Small intestine (tissue), 7 donors: ENCODE measurements at regions not wholly inside any gene's neighbourhood (a gene's known extent, or its start where the extent isn't known, plus 50 kb on each side); places are given as distances from the start of the nearest gene placed in this dataset.

Experiments used
- DNase-seq, 2 donors: peaks; one replicate each; pipeline versions ENCODE4 v3.0.0 to v3.0.0-alpha.2; 2013
- FAIRE-seq: peaks from 2 replicates; lab custom pipeline; 2012; peaks lifted over from hg19 to GRCh38; lab: Jason Lieb, UNC
- H3K27ac ChIP-seq, 3 donors: one replicate each; pipeline ENCODE4 v1.5.1; 2013; ENCODE audit warnings: low read length in 2 of 3, mild to moderate bottlenecking in 2 of 3, control low read depth in 1 of 3, inconsistent platforms in 1 of 3, low read depth in 1 of 3, moderate library complexity in 1 of 3
- H3K27me3 ChIP-seq, 3 donors: one replicate each; pipeline ENCODE4 v1.6.1; 2013; ENCODE audit warnings: low read length in 3 of 3, inconsistent platforms in 1 of 3; ENCODE audit not compliant: control insufficient read depth in 3 of 3, insufficient read depth in 3 of 3
- H3K36me3 ChIP-seq, 3 donors: one replicate each; pipeline ENCODE4 v1.6.1; 2013; ENCODE audit warnings: low read length in 3 of 3, inconsistent platforms in 1 of 3, low read depth in 1 of 3, mild to moderate bottlenecking in 1 of 3, moderate library complexity in 1 of 3; ENCODE audit not compliant: control insufficient read depth in 3 of 3, insufficient read depth in 2 of 3
- H3K4me1 ChIP-seq, 3 donors: one replicate each; pipeline ENCODE4 v1.6.1; 2013; ENCODE audit warnings: low read length in 2 of 3, inconsistent platforms in 1 of 3, low read depth in 1 of 3, mild to moderate bottlenecking in 1 of 3, moderate library complexity in 1 of 3; ENCODE audit not compliant: control insufficient read depth in 3 of 3, insufficient read depth in 2 of 3
- H3K4me3 ChIP-seq, 3 donors: one replicate each; pipeline ENCODE4 v1.5.1; 2013; ENCODE audit warnings: low read length in 3 of 3, control low read depth in 1 of 3, inconsistent platforms in 1 of 3, low read depth in 1 of 3, mild to moderate bottlenecking in 1 of 3, moderate library complexity in 1 of 3
- H3K9me3 ChIP-seq, 2 donors: one replicate each; pipeline ENCODE4 v1.6.1; 2013; ENCODE audit warnings: low read depth in 1 of 2, low read length in 1 of 2; ENCODE audit not compliant: control insufficient read depth in 2 of 2, insufficient read depth in 1 of 2
- WGBS, 3 donors: extraction: QIAGEN DNeasy Blood & Tissue Kit; methylation state at CpG; one replicate each; pipeline ENCODE4 v1.1.7; 2013; 5-methylcytosine and 5-hydroxymethylcytosine counted together
- donor health status: healthy with polysubstance abuse.
- donor health status: control.
- donor health status: control.
- donor health status: Bipolar disorder and iron deficiency.
- donor health status: healthy.

DNA sequence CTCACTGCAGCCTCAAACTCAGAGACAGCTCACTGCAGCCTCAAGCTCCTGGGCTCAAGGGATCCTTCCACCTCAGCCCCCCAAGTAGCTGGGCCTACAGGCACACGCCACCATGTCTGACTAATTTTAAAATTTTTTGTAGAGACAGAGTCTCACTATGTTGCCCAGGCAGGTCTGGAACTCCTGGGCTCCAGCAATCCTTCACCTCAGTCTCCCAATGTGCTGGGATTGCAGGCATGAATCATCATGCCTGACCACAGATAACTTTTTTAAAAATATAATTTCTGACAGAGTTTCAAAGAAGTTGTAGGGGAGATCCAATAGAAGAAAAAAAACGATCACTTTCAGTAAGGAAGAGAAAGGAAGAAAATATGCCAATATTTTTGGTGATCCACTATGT is 189.7 kb upstream of the CDKN3 start:
- DNase-seq (no peak), FAIRE-seq (no peak)
- Histone ChIP-seq H3K4me1 (no peaks in the 10 kb centered on the region), H3K9me3 (peaks cover 0 to 2% of the 10 kb centered on the region in 2 donors), H3K4me3 (no peak overlapping the region), H3K27me3 (no peaks in the 10 kb centered on the region), H3K36me3 (no peaks in the 10 kb centered on the region), H3K27ac (no peak overlapping the region)
- WGBS, 3 donors, result 78 to 84% (median 84%) methylated on average over 2 of the region's 2 CpGs

DNA sequence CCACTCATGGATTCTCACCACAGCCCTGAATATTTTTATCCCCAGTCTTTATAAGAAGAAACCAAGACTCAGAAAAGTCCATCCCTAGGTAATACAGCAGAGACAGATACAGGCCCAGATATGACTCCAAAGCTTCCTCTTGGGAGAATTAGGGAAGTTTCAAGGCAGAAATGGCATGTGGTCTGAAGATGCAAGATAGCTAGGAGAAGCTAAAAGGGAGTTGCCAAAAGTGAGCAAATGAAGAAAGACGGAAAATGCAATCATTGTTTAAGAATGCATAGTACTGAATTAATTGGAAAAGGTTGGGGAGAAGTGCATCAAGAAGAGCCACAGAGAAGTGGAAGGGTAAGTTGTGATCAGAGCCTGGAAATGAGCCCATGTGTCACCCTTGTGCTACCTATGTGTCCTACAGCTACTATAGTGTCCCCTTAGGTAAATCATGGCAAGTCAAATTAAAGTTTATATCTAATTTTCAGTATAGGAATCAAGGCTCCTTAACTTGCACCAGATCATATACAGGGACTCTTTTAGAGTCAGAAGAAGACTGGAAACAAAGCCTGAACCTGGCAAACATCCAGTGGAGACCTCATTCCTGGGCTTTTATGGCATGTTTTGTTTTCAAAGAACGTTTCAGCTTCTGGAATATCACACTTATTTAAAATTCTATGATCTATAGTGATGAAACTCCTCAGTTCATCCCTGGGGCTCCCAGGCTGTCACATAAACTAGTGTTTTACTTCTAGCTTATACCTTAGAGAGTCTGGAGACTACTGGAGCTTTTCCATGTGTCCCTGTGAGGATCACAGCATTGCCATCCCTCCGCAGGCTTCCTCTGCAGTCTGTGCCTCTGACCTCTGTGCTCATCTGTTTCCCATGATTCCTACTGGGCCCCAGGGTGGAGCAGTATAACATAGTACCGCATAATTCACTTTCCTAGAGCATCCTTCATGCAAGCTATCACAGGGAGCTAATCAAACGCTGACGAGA is 189.0 kb upstream of the CDKN3 start:
- WGBS, 3 donors, result 70 to 75% (median 75%) methylated on average over 6 of the region's 6 CpGs
- no peak for FAIRE-seq
- H3K27me3 ChIP-seq, result no peaks in the 10 kb centered on the region
- H3K9me3 ChIP-seq, result peaks cover 0 to 2% of the 10 kb centered on the region in 2 donors
- no peak overlapping the region for H3K27ac ChIP-seq
- H3K36me3 ChIP-seq, result no peaks in the 10 kb centered on the region
- H3K4me3 ChIP-seq, result no peak overlapping the region
- no peaks in the 10 kb centered on the region for H3K4me1 ChIP-seq
- DNase-seq, result no peak

DNA sequence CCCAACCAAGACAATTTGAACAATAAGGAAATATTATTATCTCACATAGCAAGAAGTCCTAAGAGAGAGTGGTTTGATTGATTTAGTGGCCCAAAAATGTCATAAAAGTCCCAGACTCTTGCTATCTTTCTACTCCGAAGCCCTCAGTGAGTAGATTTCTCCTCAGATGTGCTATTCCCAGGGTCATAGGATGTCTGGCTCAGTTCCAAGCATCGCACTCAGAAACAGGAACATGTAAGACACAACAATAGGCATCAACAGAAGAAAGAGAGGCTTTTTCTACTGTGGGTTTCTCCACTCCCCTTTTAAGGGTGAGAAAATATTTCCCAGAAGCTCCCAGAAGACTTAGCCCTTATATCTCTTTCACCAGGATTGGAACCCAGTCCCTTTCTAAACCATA is 188.1 kb upstream of the CDKN3 start:
- 17 to 32% (median 25%) methylated on average over 2 of the region's 2 CpGs for WGBS, 3 donors
- DNase-seq, result no peak
- Histone ChIP-seq H3K4me1 (no peaks in the 10 kb centered on the region), H3K36me3 (no peaks in the 10 kb centered on the region), H3K27me3 (no peaks in the 10 kb centered on the region), H3K9me3 (peaks cover 0 to 2% of the 10 kb centered on the region in 2 donors), H3K4me3 (no peak overlapping the region), H3K27ac (no peak overlapping the region)
- no peak for FAIRE-seq

DNA sequence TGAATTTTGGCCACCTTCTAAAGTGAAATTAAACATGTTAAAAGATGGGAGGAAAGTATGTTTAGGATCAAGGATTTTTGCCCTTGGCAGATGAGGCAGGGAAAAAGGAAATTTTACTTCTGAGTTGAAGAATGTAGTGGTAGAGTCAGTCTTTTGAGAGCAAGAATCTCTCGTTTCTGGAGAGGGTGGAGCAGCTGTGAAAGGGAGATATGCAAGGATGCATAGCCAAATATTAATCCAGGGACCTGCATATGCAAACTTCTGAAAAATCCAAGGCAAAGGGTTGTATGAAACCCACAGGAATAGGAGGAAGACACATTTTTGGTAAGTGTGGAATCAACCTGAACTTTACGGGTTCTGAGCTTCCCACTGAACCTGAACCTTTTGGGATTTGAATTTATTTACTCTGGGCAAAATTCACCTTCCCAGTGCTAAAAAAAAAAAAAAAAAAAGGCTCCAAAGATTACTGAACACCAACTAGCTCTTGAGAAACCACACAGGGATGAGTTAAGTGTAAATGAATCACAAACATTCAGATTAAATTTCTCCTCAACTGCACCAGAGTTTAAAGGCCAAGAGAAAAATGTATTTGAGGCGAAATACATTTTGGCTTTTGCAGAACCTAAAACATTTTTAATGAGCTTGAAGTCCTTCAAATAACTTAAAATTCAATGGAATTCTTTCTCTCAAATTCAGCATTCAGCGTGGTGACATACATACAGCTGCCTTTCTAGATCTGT is 187.1 kb upstream of the CDKN3 start:
- DNase-seq (no peak), FAIRE-seq (no peak)
- no peaks in the 10 kb centered on the region for H3K4me1 ChIP-seq
- no peak overlapping the region for H3K27ac ChIP-seq
- WGBS, 3 donors, result 74 to 86% (median 80%) methylated on average over 4 of the region's 4 CpGs
- H3K27me3 ChIP-seq, result no peaks in the 10 kb centered on the region
- H3K4me3 ChIP-seq, result no peak overlapping the region
- peaks cover 0 to 2% of the 10 kb centered on the region in 2 donors for H3K9me3 ChIP-seq
- H3K36me3 ChIP-seq, result no peaks in the 10 kb centered on the region

DNA sequence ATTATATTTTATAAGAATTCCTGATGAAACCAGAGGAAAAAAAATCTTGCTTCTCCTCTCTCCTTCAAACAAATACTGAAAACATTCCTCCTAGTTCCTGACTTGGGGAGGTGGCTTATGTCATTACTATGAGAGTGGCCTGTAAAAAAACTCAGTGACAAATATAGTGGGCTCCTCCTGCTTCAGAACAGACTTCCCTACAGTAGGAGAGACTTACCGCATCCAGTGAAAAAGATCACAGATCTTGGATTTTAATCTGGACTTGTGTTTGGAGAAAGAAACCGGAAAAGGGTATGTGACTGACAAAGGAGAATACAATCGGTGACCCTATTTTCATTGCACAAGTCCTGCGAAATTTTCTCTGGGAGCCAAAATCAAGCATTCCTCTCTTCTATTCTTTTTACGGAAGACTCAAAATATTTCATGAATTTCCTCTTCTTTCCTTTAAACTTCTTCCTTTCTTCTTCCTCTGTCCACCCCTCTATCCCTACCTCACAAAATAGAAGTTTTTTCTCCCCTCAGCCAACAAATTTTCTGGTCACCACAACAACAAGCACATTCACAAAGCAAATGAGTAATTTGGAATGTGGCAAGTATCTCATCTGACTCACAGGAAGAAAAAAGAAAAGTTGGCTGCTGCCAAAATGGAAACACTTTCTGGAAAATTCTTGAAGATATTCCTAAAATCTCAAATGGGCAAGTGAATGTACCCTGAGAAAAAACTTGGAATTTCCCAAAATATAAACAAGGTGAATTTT is 185.1 kb upstream of the CDKN3 start:
- Histone ChIP-seq H3K36me3 (no peaks in the 10 kb centered on the region), H3K27me3 (no peaks in the 10 kb centered on the region), H3K9me3 (peaks cover 0 to 2% of the 10 kb centered on the region in 2 donors), H3K4me1 (no peaks in the 10 kb centered on the region), H3K4me3 (no peak overlapping the region), H3K27ac (no peak overlapping the region)
- DNase-seq, result no peak
- FAIRE-seq, result no peak
- WGBS, 3 donors, result 78 to 95% (median 90%) methylated on average over 5 of the region's 5 CpGs

DNA sequence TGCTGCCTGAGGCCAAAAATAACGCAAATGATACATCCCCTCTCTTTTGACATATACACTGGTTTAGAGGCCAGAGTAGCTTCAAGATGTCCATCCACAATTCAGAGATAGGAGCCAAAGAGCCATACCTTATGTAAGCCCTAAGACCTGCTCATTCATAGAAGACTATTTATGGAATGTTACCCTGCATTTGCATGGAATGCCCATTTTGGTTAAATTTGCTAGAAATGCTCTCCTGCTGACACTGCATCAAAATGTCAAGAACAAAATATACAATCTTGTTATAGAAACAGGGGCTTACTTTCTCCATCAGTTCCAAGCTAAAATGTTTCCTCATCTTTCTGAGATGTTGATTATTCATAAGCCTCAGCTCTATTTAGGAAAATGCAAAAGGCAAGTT is 183.3 kb upstream of the CDKN3 start:
- no peak for FAIRE-seq
- no peak overlapping the region for H3K4me3 ChIP-seq
- H3K27ac ChIP-seq, result no peak overlapping the region
- H3K36me3 ChIP-seq, result no peaks in the 10 kb centered on the region
- no peak for DNase-seq
- no peaks in the 10 kb centered on the region for H3K4me1 ChIP-seq
- H3K27me3 ChIP-seq, result no peaks in the 10 kb centered on the region
- H3K9me3 ChIP-seq, result no peaks in the 10 kb centered on the region
- 88 to 100% (median 94%) methylated on average over 1 of the region's 1 CpG for WGBS, 3 donors

DNA sequence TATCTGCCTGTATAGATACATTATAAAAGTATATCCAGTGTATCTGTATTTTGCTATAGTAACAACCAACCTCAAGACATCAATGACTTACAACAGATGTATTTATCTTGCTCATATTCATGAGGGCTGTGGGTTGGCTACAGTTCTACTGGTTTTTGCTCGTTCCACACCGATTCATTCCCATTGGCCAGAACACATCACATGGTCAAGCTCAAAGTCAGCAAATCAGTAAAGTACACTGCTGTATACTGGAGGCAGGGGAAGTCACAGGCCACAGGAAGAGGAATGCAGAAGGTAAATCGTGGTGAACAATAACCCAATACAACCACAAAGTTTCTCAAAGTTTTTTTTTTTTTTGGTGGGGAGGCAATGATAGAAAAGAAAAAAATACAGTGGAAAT is 180.0 kb upstream of the CDKN3 start:
- Histone ChIP-seq H3K36me3 (no peaks in the 10 kb centered on the region), H3K4me1 (peaks cover 0 to 8% (median 0%) of the 10 kb centered on the region in 3 donors), H3K4me3 (no peak overlapping the region), H3K9me3 (no peaks in the 10 kb centered on the region), H3K27ac (no peak overlapping the region), H3K27me3 (peaks cover 0 to 13% (median 8%) of the 10 kb centered on the region in 3 donors)
- DNase-seq (no peak), FAIRE-seq (no peak)
- WGBS, 3 donors, result 75 to 83% (median 77%) methylated on average over 3 of the region's 3 CpGs
